IPS-NIHi7 (cell line): ENCODE measurements at regions not wholly inside any gene's neighbourhood (a gene's known extent, or its start where the extent isn't known, plus 50 kb on each side); places are given as distances from the start of the nearest gene placed in this dataset.
"Not testable (repeated sequence)": the region's sequence is repeated elsewhere in the genome, so short reads cannot be mapped to it uniquely, and the experiment has no call there.

ENCODE experiments used
- DNase-seq: peaks from one replicate; pipeline ENCODE4 v3.0.0; 2012; ENCODE audit warnings: mixed read lengths; ENCODE audit errors: extremely low spot score

DNA sequence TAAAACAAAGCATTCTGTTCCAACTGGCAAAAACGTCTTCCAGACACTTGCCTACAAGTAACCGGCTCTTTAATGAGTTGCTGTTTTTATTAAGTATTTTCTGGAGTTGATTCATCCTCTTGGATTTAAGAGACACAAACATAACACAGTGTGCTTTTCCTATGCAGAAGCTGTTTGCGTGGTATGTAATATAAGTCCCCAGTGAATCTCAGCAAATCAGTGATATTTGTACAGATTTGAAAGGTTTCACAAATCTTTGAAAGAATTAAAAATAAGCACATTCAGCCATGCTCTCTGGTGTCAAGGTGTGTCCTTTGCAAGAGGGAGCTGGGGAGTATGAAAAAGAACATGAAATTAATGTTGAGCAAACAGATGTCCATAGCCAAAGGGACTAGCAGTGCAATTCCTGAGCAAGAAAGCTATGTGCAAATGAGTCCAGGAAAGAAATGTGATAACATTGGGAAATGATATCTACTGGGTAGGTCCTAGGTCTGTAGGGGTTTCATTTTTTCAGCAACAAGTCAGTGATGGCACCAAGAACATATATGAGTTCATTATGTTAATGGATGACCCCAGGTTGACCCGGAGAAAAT lies 170.1 kb upstream of the PHACTR1 start:
- no peak for DNase-seq

- no peak for DNase-seq
Measured at GRCh38 chr6:12548526-12548925, 168.0 kb upstream of the PHACTR1 start.

DNA sequence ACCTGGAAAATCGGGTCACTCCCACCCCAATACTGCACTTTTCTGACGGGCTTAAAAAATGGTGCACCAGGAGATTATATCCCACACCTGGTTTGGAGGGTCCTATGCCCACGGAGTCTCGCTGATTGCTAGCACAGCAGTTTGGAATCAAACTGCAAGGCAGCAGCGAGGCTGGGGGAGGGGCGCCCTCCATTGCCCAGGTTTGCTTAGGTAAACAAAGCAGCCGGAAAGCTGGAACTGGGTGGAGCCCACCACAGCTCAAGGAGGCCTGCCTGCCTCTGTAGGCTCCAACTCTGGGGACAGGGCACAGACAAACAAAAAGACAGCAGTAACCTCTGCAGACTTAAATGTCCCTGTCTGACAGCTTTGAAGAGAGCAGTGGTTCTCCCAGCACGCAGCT lies 167.1 kb upstream of the PHACTR1 start:
- DNase-seq, result not testable (repeated sequence)

DNA sequence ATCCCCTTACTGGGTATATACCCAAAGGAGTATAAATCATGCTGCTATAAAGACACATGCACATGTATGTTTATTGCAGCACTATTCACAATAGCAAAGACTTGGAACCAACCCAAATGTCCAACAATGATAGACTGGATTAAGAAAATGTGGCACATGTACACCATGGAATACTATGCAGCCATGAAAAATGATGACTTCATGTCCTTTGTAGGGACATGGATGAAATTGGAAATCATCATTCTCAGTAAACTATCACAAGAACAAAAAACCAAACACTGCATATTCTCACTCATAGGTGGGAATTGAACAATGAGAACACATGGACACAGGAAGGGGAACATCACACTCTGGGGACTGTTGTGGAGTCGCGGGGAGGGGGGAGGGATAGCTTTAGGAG lies 161.7 kb upstream of the PHACTR1 start:
- not testable (repeated sequence) for DNase-seq

- DNase-seq, result no peak
Measured at GRCh38 chr6:12555267-12555666, 161.3 kb upstream of the PHACTR1 start.

DNA sequence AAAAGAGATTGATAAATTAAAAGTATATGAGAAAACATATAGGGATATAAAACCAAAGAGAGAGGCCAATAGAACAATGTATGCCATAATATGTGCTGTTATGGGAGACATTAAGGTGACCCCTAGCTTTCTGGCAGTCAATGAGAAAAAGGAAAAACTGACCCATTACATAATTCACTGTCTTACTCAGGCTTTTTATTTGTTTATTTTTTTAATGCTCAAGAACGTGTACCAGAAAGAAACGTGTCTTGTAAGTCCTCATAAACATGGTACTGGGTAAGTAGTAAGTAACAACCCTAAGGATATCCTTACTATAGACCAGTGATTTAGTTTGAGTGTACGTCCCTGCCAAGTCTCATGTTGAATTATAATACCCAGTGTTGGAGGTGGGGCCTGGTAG lies 160.8 kb upstream of the PHACTR1 start:
- no peak for DNase-seq

DNA sequence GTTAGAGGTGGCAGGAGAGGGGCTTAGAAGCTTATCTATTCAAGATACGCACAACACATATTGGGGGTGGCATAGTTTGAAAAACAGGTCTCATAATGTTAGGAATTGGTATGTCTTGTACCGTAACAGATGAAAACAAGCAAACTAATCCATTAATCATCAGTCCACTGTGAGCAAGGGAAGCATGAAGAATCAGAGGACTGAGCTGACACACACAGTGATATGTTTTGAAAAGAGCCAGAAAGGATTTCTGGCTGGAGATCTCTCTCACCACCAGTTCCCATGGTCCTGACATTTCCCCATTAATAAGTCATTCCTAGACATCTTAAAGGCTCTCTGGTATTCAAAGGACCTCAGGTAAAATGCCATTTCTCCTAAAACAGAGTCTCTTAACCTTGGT lies 158.8 kb upstream of the PHACTR1 start:
- no peak for DNase-seq

DNA sequence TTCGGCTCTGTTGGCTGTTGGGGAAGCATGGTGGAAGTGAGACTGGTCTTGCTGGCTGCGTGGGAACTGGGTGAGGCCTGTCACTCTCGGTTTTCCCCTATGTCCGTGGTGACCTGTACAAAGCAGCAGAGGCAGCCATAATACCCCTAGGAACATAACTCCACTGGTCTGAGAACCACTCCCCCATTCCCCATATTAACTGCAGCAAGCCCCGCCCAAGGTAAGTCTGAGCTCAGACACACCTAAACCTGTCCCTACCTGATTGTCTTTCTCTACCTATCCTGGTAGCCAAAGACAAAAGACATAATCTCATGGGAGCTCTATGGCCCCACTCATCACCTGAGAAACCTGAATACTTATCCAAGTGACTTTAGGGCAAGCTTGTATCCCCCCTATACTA lies 156.3 kb upstream of the PHACTR1 start:
- no peak for DNase-seq

GRCh38 chr6:12566618-12567123 lies 149.9 kb upstream of the PHACTR1 start:
- DNase-seq, result no peak

DNA sequence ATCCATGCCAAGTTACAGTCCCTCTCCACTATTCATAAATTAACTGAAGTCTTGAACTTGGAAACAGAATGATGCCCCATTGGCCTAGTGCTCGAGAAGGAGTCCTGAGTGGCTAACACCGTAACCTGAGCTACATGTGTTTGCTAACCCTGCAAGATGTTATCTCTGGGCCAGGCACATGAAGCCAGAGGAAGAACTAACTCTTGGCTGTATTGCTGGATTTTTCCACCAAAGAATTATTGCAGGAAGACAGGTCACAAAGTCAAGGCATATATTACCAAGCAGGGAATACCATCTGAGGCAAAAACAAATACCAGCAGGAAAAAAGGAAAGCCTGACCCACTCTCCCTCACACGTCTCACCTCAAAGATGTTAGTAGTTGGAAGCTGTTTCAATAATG lies 148.9 kb upstream of the PHACTR1 start:
- no peak for DNase-seq

DNA sequence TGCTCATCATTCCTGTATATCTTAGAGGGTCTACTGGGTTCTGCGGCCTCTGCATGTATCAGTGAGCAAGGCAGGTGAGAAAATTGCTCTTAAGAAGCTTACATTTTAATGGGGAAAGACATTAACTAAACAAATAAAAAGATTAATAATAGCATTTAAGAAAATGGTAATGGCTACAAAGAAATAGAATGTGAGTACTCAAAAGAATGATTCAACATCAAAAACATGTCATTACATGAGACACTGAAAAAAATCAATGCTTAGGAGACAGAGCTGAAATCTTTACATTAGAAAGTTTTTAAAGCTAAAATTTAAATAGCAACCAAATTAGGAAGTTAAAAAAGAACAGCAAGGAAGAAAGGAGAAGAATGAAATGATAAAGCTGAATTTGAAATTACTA lies 146.9 kb upstream of the PHACTR1 start:
- no peak for DNase-seq

- no peak for DNase-seq
Measured at GRCh38 chr6:12570461-12571030, 146.0 kb upstream of the PHACTR1 start.

GRCh38 chr6:12572896-12573827 lies 143.4 kb upstream of the PHACTR1 start:
- peak; percentile 52 for DNase-seq

GRCh38 chr6:12575961-12576360 lies 140.6 kb upstream of the PHACTR1 start:
- DNase-seq, result no peak

DNA sequence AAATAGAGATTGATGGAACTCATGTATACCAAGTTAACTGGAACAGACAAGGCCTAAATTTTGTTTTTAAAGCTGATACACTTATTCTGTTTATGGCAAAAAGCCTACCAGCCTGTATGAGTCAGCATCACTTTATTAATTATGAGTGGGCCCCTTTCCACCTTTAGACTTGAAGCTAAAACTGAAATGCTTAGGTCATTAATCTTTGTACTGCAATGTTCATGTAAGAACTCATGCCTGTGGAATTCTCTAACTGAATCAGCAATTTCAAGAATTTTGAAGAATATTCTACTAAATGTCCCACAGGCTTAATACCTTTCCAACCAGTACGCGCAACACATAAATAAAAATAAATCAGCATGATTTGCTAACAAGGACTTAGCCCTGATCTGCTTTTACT lies 140.2 kb upstream of the PHACTR1 start:
- no peak for DNase-seq

GRCh38 chr6:12577124-12577850 lies 139.3 kb upstream of the PHACTR1 start:
- peak; percentile 35 for DNase-seq

GRCh38 chr6:12578097-12578496 lies 138.5 kb upstream of the PHACTR1 start:
- no peak for DNase-seq

DNA sequence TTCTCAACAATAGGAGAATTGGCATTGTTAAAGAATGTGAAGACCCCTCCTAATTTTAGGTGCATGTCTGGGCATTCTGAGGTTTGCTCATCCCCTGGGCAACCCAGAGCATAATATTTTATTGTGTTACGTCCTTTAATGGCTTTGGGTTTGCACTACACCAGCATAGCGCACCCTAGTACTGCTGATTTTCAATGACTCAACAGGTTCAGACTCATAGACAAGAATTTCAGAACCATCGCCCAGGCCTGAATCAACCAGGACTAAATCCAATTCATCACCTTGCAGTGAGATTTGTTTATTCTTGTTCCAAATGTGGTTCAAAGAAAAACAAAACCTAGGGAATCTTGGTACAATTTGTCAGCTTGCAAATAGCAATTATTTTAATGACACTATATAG lies 137.8 kb upstream of the PHACTR1 start:
- no peak for DNase-seq

DNA sequence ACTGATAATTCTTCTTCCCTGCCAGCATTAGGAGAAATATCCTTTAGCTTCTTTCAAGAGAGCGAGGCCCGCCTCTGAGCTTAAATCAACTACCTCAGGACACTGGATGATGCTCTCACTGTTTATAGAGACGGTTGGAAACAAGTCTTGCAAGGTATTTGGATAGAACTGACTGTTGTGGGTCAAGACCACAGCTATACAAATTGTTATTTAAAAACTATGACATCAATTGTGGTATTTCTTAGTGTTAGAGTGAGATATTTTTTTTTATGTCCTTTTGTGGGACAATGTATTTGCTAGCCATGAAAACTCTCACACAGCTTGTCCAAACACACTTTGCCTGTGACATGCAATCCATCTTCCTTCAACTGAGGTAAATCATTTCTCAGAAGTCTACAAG lies 136.3 kb upstream of the PHACTR1 start:
- no peak for DNase-seq

DNA sequence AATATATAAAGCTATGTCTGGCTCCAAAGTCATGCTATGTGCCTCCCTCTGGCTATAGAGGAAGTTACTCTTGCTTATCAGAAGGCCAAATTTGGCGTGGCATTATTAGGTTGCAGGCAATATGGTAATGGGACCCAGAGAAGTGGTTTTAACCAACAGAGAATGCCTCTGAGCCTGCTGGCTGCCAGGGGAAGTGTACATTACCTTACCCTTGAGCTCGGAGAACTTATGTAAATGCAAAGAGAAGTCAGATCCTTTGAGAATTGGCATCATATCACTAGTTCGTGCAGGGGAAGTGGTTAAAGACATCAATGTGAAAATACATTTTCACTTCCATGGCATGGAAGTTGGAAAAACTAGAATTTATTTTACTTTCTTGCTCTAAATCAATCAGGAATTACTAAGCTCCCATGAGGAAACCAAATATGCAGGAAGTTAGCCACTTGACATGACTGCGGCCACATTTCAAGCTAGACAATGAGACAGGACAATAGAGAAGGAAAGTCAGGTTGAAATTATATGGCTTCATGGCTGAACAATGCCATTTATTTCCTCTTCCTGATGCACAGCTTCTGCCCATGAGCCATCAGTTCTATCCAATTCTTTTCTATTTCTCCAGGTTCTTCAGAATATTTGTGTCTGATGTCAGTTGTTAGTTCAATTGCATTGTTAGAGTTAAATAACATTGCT lies 134.0 kb upstream of the PHACTR1 start:
- DNase-seq, result no peak

GRCh38 chr6:12584631-12585405 lies 131.7 kb upstream of the PHACTR1 start:
- no peak for DNase-seq
